Hepatocyte (in vitro differentiated cells): ENCODE measurements at regions not wholly inside any gene's neighbourhood (a gene's known extent, or its start where the extent isn't known, plus 50 kb on each side); places are given as distances from the start of the nearest gene placed in this dataset.

Experiments
- DNase-seq: peaks from one replicate; pipeline ENCODE4 v3.0.0-alpha.2; 2016; ENCODE audit warnings: low spot score
- H2AFZ ChIP-seq: fragments of 200-600 bp; sonication (generic); 2 replicates; pipeline ENCODE4 v1.6.0; 2016; ENCODE audit warnings: antibody characterized with exemption, mild to moderate bottlenecking
- H3K27ac ChIP-seq: fragments of 200-600 bp; sonication (generic); 2 replicates; pipeline ENCODE4 v1.5.1; 2016; ENCODE audit warnings: mild to moderate bottlenecking
- H3K27me3 ChIP-seq: fragments of 200-600 bp; sonication (generic); 2 replicates; pipeline ENCODE4 v1.6.1; 2016
- H3K36me3 ChIP-seq: fragments of 200-600 bp; sonication (generic); replicated peaks from 2 replicates; pipeline ENCODE4 v1.5.1; 2016; ENCODE audit warnings: low read depth; ENCODE audit not compliant: insufficient read depth
- H3K4me1 ChIP-seq: fragments of 200-600 bp; sonication (generic); 2 replicates; pipeline ENCODE4 v1.5.1; 2016; ENCODE audit warnings: mild to moderate bottlenecking, moderate library complexity; ENCODE audit not compliant: insufficient read depth
- H3K4me2 ChIP-seq: fragments of 200-600 bp; sonication (generic); 2 replicates; pipeline ENCODE4 v1.6.0; 2016
- H3K4me3 ChIP-seq: fragments of 200-600 bp; sonication (generic); 2 replicates; pipeline ENCODE4 v1.5.1; 2016; ENCODE audit warnings: mild to moderate bottlenecking
- H3K79me2 ChIP-seq: fragments of 200-600 bp; sonication (generic); 2 replicates; pipeline ENCODE4 v1.6.0; 2017; ENCODE audit warnings: mild to moderate bottlenecking
- H3K9me2 ChIP-seq: fragments of 200-600 bp; sonication (generic); replicated peaks from 2 replicates; pipeline ENCODE4 v1.6.0; 2017; ENCODE audit warnings: mild to moderate bottlenecking; ENCODE audit not compliant: insufficient read depth
- H3K9me3 ChIP-seq: fragments of 200-600 bp; sonication (generic); 2 replicates; pipeline ENCODE4 v1.5.1; 2016; ENCODE audit warnings: low read depth, mild to moderate bottlenecking
- H4K20me1 ChIP-seq: fragments of 200-600 bp; sonication (generic); 2 replicates; pipeline ENCODE4 v1.6.0; 2016; ENCODE audit warnings: mild to moderate bottlenecking; ENCODE audit not compliant: insufficient read depth, poor library complexity, severe bottlenecking
- CTCF ChIP-seq: fragments of 200-600 bp; sonication (generic); IDR thresholded peaks from 2 replicates; pipeline ENCODE4 v1.5.1; 2016; ENCODE audit warnings: antibody characterized with exemption, mild to moderate bottlenecking; ENCODE audit not compliant: poor library complexity
- EZH2 ChIP-seq: fragments of 200-600 bp; sonication (generic); IDR thresholded peaks from 2 replicates; pipeline ENCODE4 v1.6.1; 2016; ENCODE audit warnings: antibody characterized with exemption, mild to moderate bottlenecking, borderline replicate concordance
- EZH2phosphoT487 ChIP-seq: fragments of 200-600 bp; sonication (generic); IDR thresholded peaks from one replicate; pipeline ENCODE4 v1.6.1; 2018; ENCODE audit warnings: antibody characterized with exemption, mild to moderate bottlenecking, low read depth, moderate library complexity; ENCODE audit not compliant: unreplicated experiment, severe bottlenecking
- WGBS: methylation state at CpG from one replicate; pipeline ENCODE4 v1.1.6; 2016; ENCODE audit warnings: low lambda C conversion rate; ENCODE audit errors: missing lambda C conversion rate; 5-methylcytosine and 5-hydroxymethylcytosine counted together

GRCh38 chr7:93821463-93821862 is 69.1 kb downstream of the TFPI2 start:
- Histone ChIP-seq H3K9me3 (no peaks in the 10 kb centered on the region), H4K20me1 (no peaks in the 10 kb centered on the region), H3K4me3 (no peak overlapping the region), H2AFZ (no peak overlapping the region), H3K79me2 (no peaks in the 10 kb centered on the region), H3K36me3 (no peaks in the 10 kb centered on the region), H3K9me2 (no peaks in the 10 kb centered on the region), H3K4me1 (no peaks in the 10 kb centered on the region), H3K27me3 (no peaks in the 10 kb centered on the region), H3K27ac (no peak overlapping the region), H3K4me2 (no peak overlapping the region)
- TF ChIP-seq CTCF = no peak
- no peak for DNase-seq
- WGBS = 64% methylated on average over 1 of the region's 1 CpG

GRCh38 chr7:93819699-93820098 is 70.9 kb downstream of the TFPI2 start:
- Histone ChIP-seq H3K27me3 (no peaks in the 10 kb centered on the region), H3K27ac (no peak overlapping the region), H3K9me3 (no peaks in the 10 kb centered on the region), H3K4me3 (no peak overlapping the region), H3K9me2 (no peaks in the 10 kb centered on the region), H3K79me2 (no peaks in the 10 kb centered on the region), H4K20me1 (no peaks in the 10 kb centered on the region), H3K4me2 (no peak overlapping the region), H2AFZ (no peak overlapping the region), H3K4me1 (no peaks in the 10 kb centered on the region), H3K36me3 (no peaks in the 10 kb centered on the region)
- 86% methylated on average over 7 of the region's 7 CpGs for WGBS
- TF ChIP-seq CTCF (no peak), EZH2phosphoT487 (no peak), EZH2 (no peak)
- DNase-seq = no peak

- H3K27me3 ChIP-seq = no peaks in the 10 kb centered on the region
- no peaks in the 10 kb centered on the region for H4K20me1 ChIP-seq
- DNase-seq = no peak
- H2AFZ ChIP-seq = no peak overlapping the region
- H3K79me2 ChIP-seq = no peaks in the 10 kb centered on the region
- no peak overlapping the region for H3K4me2 ChIP-seq
- H3K9me3 ChIP-seq = no peaks in the 10 kb centered on the region
- H3K9me2 ChIP-seq = no peaks in the 10 kb centered on the region
- 69% methylated on average over 1 of the region's 1 CpG for WGBS
- TF ChIP-seq EZH2phosphoT487 (no peak), CTCF (no peak), EZH2 (no peak)
- H3K36me3 ChIP-seq = no peaks in the 10 kb centered on the region
- H3K4me3 ChIP-seq = no peak overlapping the region
- H3K27ac ChIP-seq = no peak overlapping the region
- H3K4me1 ChIP-seq = no peaks in the 10 kb centered on the region
Observed at GRCh38 chr7:93817526-93817925, 73.0 kb downstream of the TFPI2 start.

- Histone ChIP-seq H3K9me2 (no peaks in the 10 kb centered on the region), H3K79me2 (no peaks in the 10 kb centered on the region), H3K4me3 (no peak overlapping the region), H3K4me1 (no peaks in the 10 kb centered on the region), H2AFZ (no peak overlapping the region), H3K36me3 (no peaks in the 10 kb centered on the region), H3K27me3 (no peaks in the 10 kb centered on the region), H3K4me2 (no peak overlapping the region), H3K27ac (no peak overlapping the region), H4K20me1 (no peaks in the 10 kb centered on the region), H3K9me3 (no peaks in the 10 kb centered on the region)
- TF ChIP-seq EZH2 = no peak
- TF ChIP-seq CTCF = no peak
- no peak for TF ChIP-seq EZH2phosphoT487
- DNase-seq = no peak
Observed at GRCh38 chr7:93817004-93817403, 73.5 kb downstream of the TFPI2 start.
